Testis (tissue), 2 donors: ENCODE measurements at regions not wholly inside any gene's neighbourhood (a gene's known extent, or its start where the extent isn't known, plus 50 kb on each side); places are given as distances from the start of the nearest gene placed in this dataset.

ENCODE experiments used
- DNase-seq: peaks from one replicate; pipeline ENCODE4 v3.0.0-alpha.2; 2019
- H3K27ac ChIP-seq, 2 donors: fragments of 200-600 bp; sonication (generic); one replicate each; pipeline ENCODE4 v1.5.1; 2019
- H3K27me3 ChIP-seq: fragments of 200-600 bp; sonication (generic); one replicate; pipeline ENCODE4 v1.5.1; 2019
- H3K36me3 ChIP-seq: fragments of 200-600 bp; sonication (generic); one replicate; pipeline ENCODE4 v1.5.1; 2017; ENCODE audit warnings: low read depth; ENCODE audit errors: missing control alignments
- H3K4me1 ChIP-seq: fragments of 200-600 bp; sonication (generic); one replicate; pipeline ENCODE4 v1.5.1; 2019
- H3K4me3 ChIP-seq, 2 donors: fragments of 200-600 bp; sonication (generic); one replicate each; pipeline ENCODE4 v1.5.1; 2017 to 2019
- H3K9me3 ChIP-seq: fragments of 200-600 bp; sonication (generic); one replicate; pipeline ENCODE4 v1.5.1; 2017
- POLR2A ChIP-seq: fragments of 450-650 bp; IDR thresholded peaks from one replicate; pipeline ENCODE4 v1.6.1; 2017; ENCODE audit warnings: antibody characterized with exemption, mild to moderate bottlenecking, moderate library complexity
- WGBS, 2 donors: methylation state at CpG; one replicate each; pipeline ENCODE4 v1.1.5; 2018; 5-methylcytosine and 5-hydroxymethylcytosine counted together
- intact Hi-C: fragments of 100-400 bp; cut with DNase I; formaldehyde crosslinking; loops from one replicate; pipeline ENCODE4 v1.15.1; 2023; ENCODE audit warnings: low total_unique reads
- TF ChIP-seq, protein P1 (sequence below), 3 experiments: fragments of 450-650 bp in 2 of 3; fragments of 200-600 bp in 1 of 3; sonication (generic) in 1 of 3; IDR thresholded peaks; one replicate each; pipeline ENCODE4 v1.5.1; 2016 to 2019; ENCODE audit warnings: antibody characterized with exemption in 3 of 3, mild to moderate bottlenecking in 2 of 3, moderate library complexity in 1 of 3

GRCh38 chr7:156240532-156240931, 400.0 kb upstream of the RNF32 start:
- DNase-seq, result no peak

GRCh38 chr7:156238366-156239133, 402.0 kb upstream of the RNF32 start:
- Histone ChIP-seq H3K27me3 (no peaks in the 10 kb centered on the region), H3K4me1 (no peaks in the 10 kb centered on the region), H3K9me3 (no peaks in the 10 kb centered on the region), H3K27ac (no peak overlapping the region), H3K4me3 (no peak overlapping the region), H3K36me3 (no peaks in the 10 kb centered on the region)
- TF ChIP-seq, protein P1, sequence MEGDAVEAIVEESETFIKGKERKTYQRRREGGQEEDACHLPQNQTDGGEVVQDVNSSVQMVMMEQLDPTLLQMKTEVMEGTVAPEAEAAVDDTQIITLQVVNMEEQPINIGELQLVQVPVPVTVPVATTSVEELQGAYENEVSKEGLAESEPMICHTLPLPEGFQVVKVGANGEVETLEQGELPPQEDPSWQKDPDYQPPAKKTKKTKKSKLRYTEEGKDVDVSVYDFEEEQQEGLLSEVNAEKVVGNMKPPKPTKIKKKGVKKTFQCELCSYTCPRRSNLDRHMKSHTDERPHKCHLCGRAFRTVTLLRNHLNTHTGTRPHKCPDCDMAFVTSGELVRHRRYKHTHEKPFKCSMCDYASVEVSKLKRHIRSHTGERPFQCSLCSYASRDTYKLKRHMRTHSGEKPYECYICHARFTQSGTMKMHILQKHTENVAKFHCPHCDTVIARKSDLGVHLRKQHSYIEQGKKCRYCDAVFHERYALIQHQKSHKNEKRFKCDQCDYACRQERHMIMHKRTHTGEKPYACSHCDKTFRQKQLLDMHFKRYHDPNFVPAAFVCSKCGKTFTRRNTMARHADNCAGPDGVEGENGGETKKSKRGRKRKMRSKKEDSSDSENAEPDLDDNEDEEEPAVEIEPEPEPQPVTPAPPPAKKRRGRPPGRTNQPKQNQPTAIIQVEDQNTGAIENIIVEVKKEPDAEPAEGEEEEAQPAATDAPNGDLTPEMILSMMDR (IDR thresholded peaks at IDR 0.05), result no peak
- TF ChIP-seq POLR2A, result no peak
- 59 to 82% methylated on average over 19 of the region's 19 CpGs for WGBS, 2 donors
- no peak for DNase-seq
- intact Hi-C loops, result no loop called here

More at GRCh38 chr7:156240532-156240931, 400.0 kb upstream of the RNF32 start:
- Histone ChIP-seq H3K27ac (no peak overlapping the region), H3K27me3 (no peaks in the 10 kb centered on the region), H3K36me3 (no peaks in the 10 kb centered on the region), H3K4me3 (no peak overlapping the region), H3K4me1 (no peaks in the 10 kb centered on the region), H3K9me3 (no peaks in the 10 kb centered on the region)
- TF ChIP-seq, protein P1 (IDR thresholded peaks at IDR 0.05), result no peak
- no peak for TF ChIP-seq POLR2A
- intact Hi-C loops, result no loop called here

DNA sequence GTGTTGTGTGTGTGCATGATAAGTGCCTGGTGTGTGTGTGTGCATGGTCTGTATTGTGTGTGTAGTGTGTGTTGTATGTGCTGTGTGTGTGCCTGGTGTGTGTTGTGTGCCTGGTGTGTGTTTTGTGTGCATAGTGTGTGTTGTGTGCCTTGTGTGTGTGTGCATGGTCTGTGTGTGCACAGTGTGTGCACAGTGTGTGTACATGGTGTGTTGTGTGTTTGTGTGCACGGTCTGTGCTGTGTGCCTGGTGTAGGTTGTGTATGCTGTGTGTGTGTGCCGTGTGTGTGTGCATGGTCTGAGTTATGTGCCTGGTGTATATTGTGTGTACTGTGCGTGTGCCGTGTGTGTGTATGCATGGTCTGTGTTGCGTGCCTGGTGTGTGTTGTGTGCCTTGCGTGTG, 403.0 kb upstream of the RNF32 start:
- Histone ChIP-seq H3K4me1 (no peaks in the 10 kb centered on the region), H3K9me3 (no peaks in the 10 kb centered on the region), H3K27ac (no peak overlapping the region), H3K4me3 (no peak overlapping the region), H3K36me3 (no peaks in the 10 kb centered on the region), H3K27me3 (no peaks in the 10 kb centered on the region)
- TF ChIP-seq POLR2A, result no peak
- TF ChIP-seq, protein P1 (IDR thresholded peaks at IDR 0.05), result no peak
- no peak for DNase-seq
- 78 to 95% methylated on average over 4 to 6 of the region's 6 CpGs for WGBS, 2 donors
- intact Hi-C loops, result no loop called here

GRCh38 chr7:156236936-156237599, 403.5 kb upstream of the RNF32 start:
- Histone ChIP-seq H3K27ac (no peak overlapping the region), H3K9me3 (no peaks in the 10 kb centered on the region), H3K4me1 (no peaks in the 10 kb centered on the region), H3K27me3 (no peaks in the 10 kb centered on the region), H3K36me3 (no peaks in the 10 kb centered on the region), H3K4me3 (no peak overlapping the region)
- WGBS, 2 donors, result 89 to 95% methylated on average over 11 to 15 of the region's 15 CpGs
- TF ChIP-seq POLR2A, result no peak
- TF ChIP-seq, protein P1 (IDR thresholded peaks at IDR 0.05), result no peak
- DNase-seq, result no peak
- intact Hi-C loops, result no loop called here
